HuH-7 (cell line): ENCODE measurements at regions not wholly inside any gene's neighbourhood (a gene's known extent, or its start where the extent isn't known, plus 50 kb on each side); places are given as distances from the start of the nearest gene placed in this dataset.

Experiments used
- DNase-seq: peaks from one replicate; pipeline ENCODE4 v3.0.0; 2011; ENCODE audit warnings: low spot score

DNA sequence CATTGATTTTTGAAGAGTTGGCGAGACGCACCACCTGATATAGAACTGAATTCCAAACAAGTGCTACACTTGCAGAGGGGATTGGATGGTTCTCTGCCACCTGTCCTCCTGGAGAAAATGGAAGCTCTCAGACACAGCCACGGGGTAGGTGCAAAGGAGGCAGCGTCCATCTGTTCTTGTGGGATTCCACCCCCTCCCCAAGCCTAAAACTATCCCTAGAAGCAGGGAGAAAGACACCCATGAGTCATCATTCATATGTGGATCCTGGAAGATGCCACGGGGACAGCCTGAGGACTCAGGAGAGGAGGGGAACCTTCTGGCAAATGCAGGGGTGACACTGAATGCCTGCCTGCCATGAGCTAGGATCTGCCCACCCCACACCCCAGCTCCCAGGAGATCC is 171.3 kb upstream of the CST7 start:
- no peak for DNase-seq

- DNase-seq = no peak
These were observed 170.5 kb upstream of the CST7 start for GRCh38 chr20:24778585-24779031.

DNA sequence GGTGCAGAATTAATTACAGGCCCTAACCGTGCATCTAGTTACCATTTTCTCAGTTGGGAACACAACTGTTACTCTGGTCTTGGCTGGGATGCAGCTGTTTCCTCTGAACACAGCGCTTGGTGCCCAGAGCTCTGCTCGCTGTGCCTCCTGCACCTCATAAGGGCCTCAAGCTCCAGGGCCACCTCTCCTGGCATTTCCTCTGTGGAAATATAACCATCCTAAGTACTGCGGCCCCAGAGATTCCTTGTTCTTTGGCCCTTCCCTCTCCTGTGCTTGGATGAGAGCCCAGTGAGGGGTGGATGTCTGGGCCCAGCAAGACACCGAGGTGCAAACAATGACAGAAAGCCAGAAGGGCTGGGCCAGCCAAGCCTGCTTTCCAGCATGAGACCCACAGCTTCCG is 169.9 kb upstream of the CST7 start:
- DNase-seq = no peak

GRCh38 chr20:24779946-24780345 is 169.1 kb upstream of the CST7 start:
- DNase-seq = no peak

DNA sequence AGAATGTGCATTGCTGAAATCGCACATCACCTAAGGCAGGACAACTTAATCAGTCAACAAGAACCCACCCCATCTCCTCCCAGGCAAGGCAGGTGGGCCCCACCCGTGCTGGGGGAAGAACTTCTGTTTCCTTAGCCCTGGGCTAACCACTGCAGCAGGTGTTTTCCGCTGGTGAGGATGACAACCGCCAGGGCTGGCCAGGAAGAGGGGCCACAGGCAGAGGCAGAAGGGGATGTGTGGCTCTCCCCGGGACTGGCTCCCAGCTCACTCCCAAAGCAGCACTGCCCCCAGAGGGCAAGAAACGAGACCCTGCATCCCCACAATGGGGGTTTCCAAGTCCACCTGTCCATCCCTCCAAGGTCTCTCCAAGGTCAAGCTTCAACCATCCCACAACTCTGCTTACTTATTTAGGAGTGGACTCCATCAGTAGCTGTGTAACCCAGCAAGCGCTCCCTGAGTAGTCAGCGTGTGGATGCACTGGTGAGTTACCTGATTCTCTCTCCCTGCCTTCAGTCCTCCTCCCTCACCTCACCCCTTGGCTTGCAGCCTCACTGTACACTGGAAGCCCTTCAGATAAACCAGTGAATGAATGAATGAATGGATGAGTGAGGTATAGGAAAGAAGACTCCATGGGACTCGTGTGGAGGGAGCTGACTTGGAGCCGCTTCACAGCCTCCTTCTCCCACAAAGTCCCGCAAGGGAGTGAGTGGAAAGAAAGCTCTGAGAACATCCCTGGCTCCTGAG is 168.2 kb upstream of the CST7 start:
- no peak for DNase-seq

DNA sequence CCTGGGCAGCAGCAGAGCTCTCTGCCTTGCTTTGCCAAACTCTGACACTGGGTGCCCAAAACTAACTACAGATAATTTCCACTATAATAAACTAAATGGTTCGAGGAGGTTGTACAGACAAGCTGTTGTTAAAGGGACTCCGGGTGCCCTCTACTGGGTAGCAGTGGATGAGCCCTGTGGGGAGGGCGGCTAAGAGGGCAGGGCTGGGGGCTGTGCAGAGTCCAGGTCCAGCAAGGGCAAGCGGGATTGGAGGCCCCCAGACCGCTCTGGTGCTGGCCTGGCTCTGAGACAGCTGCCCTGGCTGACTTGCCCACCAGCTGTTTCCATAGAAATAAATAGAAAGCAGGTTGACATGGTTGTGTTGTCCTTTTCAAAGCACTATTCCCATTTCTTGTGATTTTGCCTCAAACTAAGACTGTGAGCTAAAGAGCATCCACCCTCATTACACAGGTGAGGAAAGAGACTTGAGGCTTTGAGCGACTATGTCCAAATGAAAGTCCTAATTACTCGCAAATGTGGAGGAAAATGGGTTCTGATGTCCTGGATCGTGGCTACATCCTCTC is 167.6 kb upstream of the CST7 start:
- peak; percentile 66 for DNase-seq

GRCh38 chr20:24782301-24782700 is 166.8 kb upstream of the CST7 start:
- no peak for DNase-seq

DNA sequence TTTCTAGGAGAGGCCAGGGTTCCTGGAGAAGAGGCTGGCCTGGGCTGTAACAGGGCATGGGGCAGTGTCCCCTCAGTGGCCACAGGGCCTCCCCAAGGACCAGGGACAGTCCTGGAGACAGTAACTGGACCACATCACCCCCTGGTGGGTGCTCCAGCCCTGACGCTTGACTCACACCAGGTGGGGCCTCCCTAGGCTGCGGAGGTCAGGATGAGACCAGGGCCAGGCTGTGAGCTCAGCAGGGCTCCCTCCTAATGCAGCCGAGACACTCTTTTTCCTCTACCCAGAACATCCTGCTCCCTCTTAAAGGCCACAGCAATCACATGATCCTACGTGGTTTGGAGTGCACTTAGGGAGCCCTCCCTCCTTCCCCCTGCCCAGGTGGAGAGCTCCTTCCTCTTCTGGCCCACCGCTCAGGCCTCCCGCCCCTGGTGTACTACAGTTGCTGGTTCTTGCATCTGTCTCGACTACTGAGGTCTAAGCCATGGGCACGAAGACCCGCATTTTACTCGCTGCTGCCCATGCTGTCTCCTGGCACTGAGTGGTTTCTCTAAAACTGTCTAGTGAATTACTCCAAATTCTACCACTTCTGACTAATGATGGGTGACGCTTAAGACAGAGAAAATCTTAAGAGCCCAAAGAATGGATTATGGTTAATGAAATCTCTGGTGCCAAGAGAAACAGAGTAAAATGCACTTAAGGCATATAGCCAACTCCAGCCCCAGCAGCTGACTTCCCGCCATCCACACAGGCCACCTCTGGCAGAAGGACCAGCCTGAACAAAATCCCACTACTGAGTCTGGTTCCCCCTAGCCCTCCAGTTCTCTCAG is 166.1 kb upstream of the CST7 start:
- peak; percentile 42 for DNase-seq

- DNase-seq = peak; percentile 53
These were observed 165.2 kb upstream of the CST7 start for GRCh38 chr20:24783631-24784492.

DNA sequence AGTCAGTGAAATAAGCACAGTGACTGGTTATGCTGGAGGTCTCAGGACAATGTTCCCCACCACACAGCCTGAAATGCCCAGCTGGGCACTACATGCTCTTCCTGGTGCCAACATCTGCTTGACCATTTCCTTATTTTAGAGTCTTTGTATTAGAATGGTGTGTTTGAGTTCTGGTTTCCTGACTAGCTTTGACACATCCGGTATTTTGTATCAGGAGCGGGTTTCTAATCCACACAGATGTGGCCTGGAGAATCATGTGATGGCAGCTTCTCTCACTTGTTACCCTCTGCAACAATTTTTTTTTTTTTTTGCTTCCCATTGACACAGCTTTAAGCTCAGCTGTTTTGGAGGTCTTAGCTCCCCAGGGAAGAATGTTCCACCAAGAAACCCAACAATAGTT is 164.5 kb upstream of the CST7 start:
- no peak for DNase-seq

GRCh38 chr20:24785141-24786110 is 163.6 kb upstream of the CST7 start:
- no peak for DNase-seq

- no peak for DNase-seq
These were observed 163.0 kb upstream of the CST7 start for GRCh38 chr20:24786111-24786495.

DNA sequence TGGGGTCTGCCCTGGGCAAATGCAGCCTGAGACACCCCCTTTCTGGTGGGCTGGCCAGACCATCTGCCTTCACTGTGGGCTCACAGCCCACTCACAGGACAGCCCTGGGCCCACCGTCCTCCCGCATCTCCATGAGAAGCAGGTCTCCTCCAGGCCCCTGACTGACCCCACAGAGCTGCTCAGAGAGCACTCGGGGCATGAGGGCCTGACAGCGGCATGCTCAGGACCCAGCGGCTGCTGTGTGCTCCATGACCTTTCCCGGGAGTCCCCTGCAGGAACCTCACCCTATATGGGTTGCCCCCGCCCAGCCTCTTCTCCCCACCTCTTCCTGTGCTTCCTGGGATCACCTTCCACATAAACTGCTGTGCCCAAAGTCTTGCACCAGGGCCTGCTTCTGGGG is 162.4 kb upstream of the CST7 start:
- DNase-seq = no peak

GRCh38 chr20:24787071-24787470 is 162.0 kb upstream of the CST7 start:
- DNase-seq = no peak

GRCh38 chr20:24787621-24788020 is 161.4 kb upstream of the CST7 start:
- no peak for DNase-seq

- DNase-seq = no peak
These were observed 159.2 kb upstream of the CST7 start for GRCh38 chr20:24789877-24790276.

DNA sequence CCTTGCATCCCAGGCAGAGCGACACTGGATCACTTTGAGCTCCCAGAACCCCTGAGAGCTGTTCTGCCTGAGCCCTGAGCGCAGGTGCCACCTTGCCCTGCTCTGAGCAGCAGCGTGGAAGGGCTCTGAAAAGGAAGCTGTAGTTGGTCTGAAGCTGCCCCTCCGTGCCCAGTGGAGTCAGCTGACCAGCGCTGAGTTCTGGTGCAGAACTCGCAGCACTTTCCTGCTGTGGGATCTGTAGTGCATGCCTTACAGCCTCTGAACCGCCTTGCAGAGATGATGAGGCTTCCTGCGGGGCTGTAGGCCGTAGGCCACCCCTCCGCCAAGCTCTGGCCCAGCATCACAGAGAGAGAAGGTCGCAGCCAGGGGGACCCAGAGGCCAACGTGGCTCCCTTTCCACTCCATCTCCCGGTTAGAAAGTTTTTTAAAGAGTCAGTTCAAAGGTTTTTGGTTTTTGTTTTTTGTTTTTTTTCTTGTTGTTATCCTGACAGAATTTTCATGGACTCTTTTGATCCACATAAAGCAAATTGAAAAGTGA is 158.3 kb upstream of the CST7 start:
- no peak for DNase-seq

DNA sequence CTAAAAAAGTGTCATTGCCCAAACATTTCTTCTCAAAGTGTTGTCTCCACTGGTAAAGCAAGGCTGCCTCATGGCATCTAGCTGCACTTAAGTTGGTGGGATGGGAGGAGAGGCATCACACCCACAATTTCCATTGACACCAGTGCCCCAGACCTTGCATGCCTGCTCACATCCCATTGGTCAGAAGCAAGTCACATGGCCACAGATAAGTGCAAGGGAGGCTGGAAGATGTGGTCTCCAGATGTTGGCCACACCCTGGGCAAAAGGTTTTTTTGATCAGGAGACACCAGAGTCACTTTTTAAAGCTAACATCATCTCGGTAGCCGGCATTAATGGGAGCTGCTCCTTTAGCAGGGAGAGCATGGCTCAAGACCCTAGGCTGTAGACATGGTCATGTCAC is 157.1 kb upstream of the CST7 start:
- DNase-seq = no peak

DNA sequence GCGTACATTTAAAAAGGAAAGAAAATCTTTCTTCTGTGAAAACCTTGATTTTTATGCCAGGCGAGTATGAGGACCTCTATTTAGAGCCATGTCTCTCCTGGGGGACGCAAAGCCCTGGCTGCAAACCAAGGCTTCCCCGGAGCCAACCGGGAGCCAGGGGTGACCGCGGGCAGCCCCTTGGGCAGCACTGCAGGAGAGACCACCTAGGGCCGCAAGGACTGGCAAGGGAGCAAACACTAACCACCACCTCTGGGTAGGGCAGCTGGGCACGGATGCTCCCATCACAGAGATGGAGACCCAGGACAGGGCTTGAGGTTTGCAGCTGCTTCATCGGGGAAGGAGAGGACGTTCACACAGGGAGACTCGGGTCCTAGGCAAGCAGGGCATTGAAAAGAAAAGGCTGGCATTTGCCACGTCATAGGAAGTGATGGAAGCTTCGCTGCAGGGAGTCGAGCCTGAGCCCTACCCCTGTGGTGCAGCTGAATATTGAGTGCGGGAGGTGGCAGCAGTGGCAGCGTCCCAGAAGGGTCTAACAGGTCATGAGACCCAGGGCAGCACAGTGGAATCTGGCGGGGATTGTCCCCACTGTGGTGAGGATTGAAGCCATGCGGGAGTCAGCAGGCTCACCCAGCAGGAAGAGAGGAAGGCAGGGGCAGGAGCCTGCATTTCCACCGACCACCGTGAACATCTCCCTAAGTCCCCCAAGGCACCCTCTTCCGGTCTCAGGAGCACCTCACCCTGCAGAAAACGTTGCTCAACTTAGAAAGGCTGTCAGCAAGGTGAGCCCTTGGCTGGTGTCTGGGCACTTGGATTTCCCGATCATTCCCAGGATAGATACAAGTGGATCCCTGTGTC is 156.2 kb upstream of the CST7 start:
- DNase-seq = no peak

- no peak for DNase-seq
These were observed 153.6 kb upstream of the CST7 start for GRCh38 chr20:24795436-24795835.
